Neural progenitor cell (in vitro differentiated cells): ENCODE measurements at regions not wholly inside any gene's neighbourhood (a gene's known extent, or its start where the extent isn't known, plus 50 kb on each side); places are given as distances from the start of the nearest gene placed in this dataset.

ENCODE experiments used
- DNase-seq: peaks from one replicate; pipeline ENCODE4 v3.0.0-alpha.2; 2016; ENCODE audit warnings: low spot score
- H2AFZ ChIP-seq: fragments of 200-600 bp; sonication (generic); replicated peaks from 2 replicates; pipeline ENCODE4 v1.6.1; 2016; ENCODE audit warnings: antibody characterized with exemption
- H3F3A ChIP-seq: fragments of 200-600 bp; sonication (generic); 2 replicates; pipeline ENCODE4 v1.6.1; 2016; ENCODE audit warnings: antibody characterized with exemption, low read depth
- H3K27ac ChIP-seq: fragments of 200-600 bp; sonication (generic); 2 replicates; pipeline ENCODE4 v1.5.1; 2016; ENCODE audit warnings: mild to moderate bottlenecking
- H3K27me3 ChIP-seq: fragments of 200-600 bp; sonication (generic); 2 replicates; pipeline ENCODE4 v1.6.1; 2016; ENCODE audit warnings: mild to moderate bottlenecking, moderate library complexity
- H3K36me3 ChIP-seq: fragments of 200-600 bp; sonication (generic); 2 replicates; pipeline ENCODE4 v1.5.1; 2016
- H3K4me1 ChIP-seq: fragments of 200-600 bp; sonication (generic); 2 replicates; pipeline ENCODE4 v1.6.1; 2016; ENCODE audit warnings: mixed run types
- H3K4me2 ChIP-seq: fragments of 200-600 bp; sonication (generic); 2 replicates; pipeline ENCODE4 v1.6.1; 2016
- H3K4me3 ChIP-seq: fragments of 200-600 bp; sonication (generic); 2 replicates; pipeline ENCODE4 v1.5.1; 2016
- H3K79me2 ChIP-seq: fragments of 200-600 bp; sonication (generic); 2 replicates; pipeline ENCODE4 v1.6.1; 2016; ENCODE audit warnings: low read depth
- H3K9ac ChIP-seq: fragments of 200-600 bp; sonication (generic); 2 replicates; pipeline ENCODE4 v1.6.1; 2016
- H3K9me3 ChIP-seq: fragments of 200-600 bp; sonication (generic); 2 replicates; pipeline ENCODE4 v1.5.1; 2016; ENCODE audit warnings: low read depth
- H4K20me1 ChIP-seq: fragments of 200-600 bp; sonication (generic); 2 replicates; pipeline ENCODE4 v1.6.1; 2016; ENCODE audit warnings: low read depth
- H3K27ac Mint-ChIP-seq: 3 replicates; pipeline ENCODE4 v1.8.0; 2021; ENCODE audit warnings: mixed read lengths
- H3K27me3 Mint-ChIP-seq: 2 replicates; pipeline ENCODE4 v1.8.0; 2022; ENCODE audit warnings: low read depth, mild to moderate bottlenecking, inconsistent platforms, moderate library complexity, mixed read lengths; ENCODE audit not compliant: insufficient read depth
- H3K36me3 Mint-ChIP-seq: 3 replicates; pipeline ENCODE4 v1.8.0; 2021; ENCODE audit warnings: mixed read lengths
- H3K4me1 Mint-ChIP-seq: 3 replicates; pipeline ENCODE4 v1.8.0; 2021; ENCODE audit warnings: mixed read lengths
- H3K4me3 Mint-ChIP-seq: 3 replicates; pipeline ENCODE4 v1.8.0; 2021; ENCODE audit warnings: mild to moderate bottlenecking, moderate library complexity, mixed read lengths
- H3K9me3 Mint-ChIP-seq: 3 replicates; pipeline ENCODE4 v1.8.0; 2020; ENCODE audit warnings: mixed read lengths
- CTCF ChIP-seq: fragments of 200-600 bp; sonication (generic); IDR thresholded peaks from 2 replicates; pipeline ENCODE4 v1.5.1; 2017; ENCODE audit warnings: antibody characterized with exemption, mild to moderate bottlenecking
- EZH2 ChIP-seq: fragments of 200-600 bp; sonication (generic); IDR thresholded peaks from 2 replicates; pipeline ENCODE4 v1.6.1; 2017; ENCODE audit warnings: antibody characterized with exemption, mild to moderate bottlenecking, moderate library complexity
- EZH2phosphoT487 ChIP-seq: fragments of 200-600 bp; sonication (generic); IDR thresholded peaks from 2 replicates; pipeline ENCODE4 v1.6.1; 2017; ENCODE audit warnings: antibody characterized with exemption

- TF ChIP-seq CTCF (no peak), EZH2 (no peak), EZH2phosphoT487 (no peak)
- peaks cover 2% of the 10 kb centered on the region for H3K27me3 Mint-ChIP-seq
- H3K27ac Mint-ChIP-seq = no peak overlapping the region
These were observed 90.2 kb upstream of the ITGB1 start for GRCh38 chr10:33048223-33048622.

GRCh38 chr10:33047655-33048054 is 89.6 kb upstream of the ITGB1 start:
- Mint-ChIP-seq H3K36me3 (no peaks in the 10 kb centered on the region), H3K4me3 (no peak overlapping the region)
- H3K36me3 ChIP-seq = no peaks in the 10 kb centered on the region

More at GRCh38 chr10:33048223-33048622, 90.2 kb upstream of the ITGB1 start:
- Histone ChIP-seq H3K36me3 (no peaks in the 10 kb centered on the region), H3K9me3 (no peaks in the 10 kb centered on the region), H3K79me2 (no peaks in the 10 kb centered on the region), H3K4me1 (no peaks in the 10 kb centered on the region), H3K27ac (no peak overlapping the region), H3K4me3 (no peak overlapping the region), H3F3A (no peaks in the 10 kb centered on the region), H3K4me2 (no peak overlapping the region), H4K20me1 (no peaks in the 10 kb centered on the region), H3K27me3 (no peaks in the 10 kb centered on the region), H2AFZ (no peak overlapping the region), H3K9ac (no peak overlapping the region)
- Mint-ChIP-seq H3K4me3 (no peak overlapping the region), H3K36me3 (no peaks in the 10 kb centered on the region), H3K9me3 (peaks cover 3% of the 10 kb centered on the region), H3K4me1 (peaks cover 5% of the 10 kb centered on the region)
- DNase-seq = no peak

GRCh38 chr10:33046792-33047191 is 88.8 kb upstream of the ITGB1 start:
- Mint-ChIP-seq H3K36me3 (no peaks in the 10 kb centered on the region), H3K4me3 (no peak overlapping the region), H3K4me1 (peaks cover 7% of the 10 kb centered on the region), H3K9me3 (peaks cover 3% of the 10 kb centered on the region), H3K27me3 (peaks cover 4% of the 10 kb centered on the region), H3K27ac (no peak overlapping the region)
- H3K4me1 ChIP-seq = no peaks in the 10 kb centered on the region
- no peaks in the 10 kb centered on the region for H3K79me2 ChIP-seq
- no peaks in the 10 kb centered on the region for H3F3A ChIP-seq
- no peaks in the 10 kb centered on the region for H3K27me3 ChIP-seq
- DNase-seq = no peak
- no peak overlapping the region for H3K4me2 ChIP-seq
- H3K9ac ChIP-seq = no peak overlapping the region
- TF ChIP-seq EZH2 (no peak), CTCF (no peak), EZH2phosphoT487 (no peak)
- no peaks in the 10 kb centered on the region for H4K20me1 ChIP-seq
- H3K27ac ChIP-seq = no peak overlapping the region
- H2AFZ ChIP-seq = no peak overlapping the region
- no peaks in the 10 kb centered on the region for H3K9me3 ChIP-seq
- H3K36me3 ChIP-seq = no peaks in the 10 kb centered on the region
- H3K4me3 ChIP-seq = no peak overlapping the region

More at GRCh38 chr10:33047655-33048054, 89.6 kb upstream of the ITGB1 start:
- Histone ChIP-seq H3K9ac (no peak overlapping the region), H3K27me3 (no peaks in the 10 kb centered on the region), H3F3A (no peaks in the 10 kb centered on the region), H3K79me2 (no peaks in the 10 kb centered on the region), H3K9me3 (no peaks in the 10 kb centered on the region), H4K20me1 (no peaks in the 10 kb centered on the region), H3K4me3 (no peak overlapping the region), H3K4me1 (no peaks in the 10 kb centered on the region), H2AFZ (no peak overlapping the region), H3K27ac (no peak overlapping the region), H3K4me2 (no peak overlapping the region)
- peaks cover 2% of the 10 kb centered on the region for H3K27me3 Mint-ChIP-seq
- H3K27ac Mint-ChIP-seq = no peak overlapping the region
- H3K9me3 Mint-ChIP-seq = peaks cover 3% of the 10 kb centered on the region
- H3K4me1 Mint-ChIP-seq = peaks cover 4% of the 10 kb centered on the region
- DNase-seq = no peak
- TF ChIP-seq EZH2phosphoT487 (no peak), EZH2 (no peak), CTCF (no peak)
